IMR-90 (cell line): ENCODE measurements at regions not wholly inside any gene's neighbourhood (a gene's known extent, or its start where the extent isn't known, plus 50 kb on each side); places are given as distances from the start of the nearest gene placed in this dataset.

Experiments
- ATAC-seq: fragments of 200-7000 bp; cut with Tn5 transposase; 2 replicates; pipeline ENCODE4 v1.9.1; 2020; ENCODE audit warnings: low read depth, mild to moderate bottlenecking, moderate library complexity
- BruUV-seq: library from RNA; stranded (reverse); fragments of 400-500 nt; replicated peaks from 2 replicates; lab custom pipeline; 2021; lab: Mats Ljungman, UMichigan
- CTCF ChIA-PET: fragments of 300-600 bp; formaldehyde crosslinking; extraction: SDS; loops from one replicate; lab custom pipeline; 2021; ENCODE audit warnings: antibody characterized with exemption; lab: Yijun Ruan, JAX
- POLR2A ChIA-PET: fragments of 300-600 bp; sonication (Branson Sonifier 250); formaldehyde crosslinking; loops from one replicate; lab custom pipeline; 2022; ENCODE audit warnings: antibody characterized with exemption; ENCODE audit not compliant: unreplicated experiment; lab: Charles Lee
- DNase-seq: peaks from one replicate; pipeline ENCODE4 v3.0.0; 2013
- H2AFZ ChIP-seq: replicated peaks from 2 replicates; pipeline ENCODE3; 2013; ENCODE audit warnings: low read length, mild to moderate bottlenecking; ENCODE audit not compliant: poor library complexity
- H2AK5ac ChIP-seq: 2 replicates; pipeline ENCODE4 v1.6.1; 2013; ENCODE audit warnings: low read depth, low read length, inconsistent platforms
- H2AK9ac ChIP-seq: replicated peaks from 2 replicates; pipeline ENCODE3; 2013; ENCODE audit warnings: mild to moderate bottlenecking, low read depth, low read length, moderate library complexity; ENCODE audit not compliant: poor library complexity
- H2BK120ac ChIP-seq: 2 replicates; pipeline ENCODE4 v1.6.1; 2013; ENCODE audit warnings: low read depth, low read length, inconsistent platforms
- H2BK15ac ChIP-seq: 3 replicates; pipeline ENCODE4 v1.6.1; 2013; ENCODE audit warnings: low read depth, low read length, inconsistent platforms
- H2BK20ac ChIP-seq: 2 replicates; pipeline ENCODE4 v1.6.1; 2013; ENCODE audit warnings: low read depth, mild to moderate bottlenecking, inconsistent platforms, low read length, moderate library complexity
- H2BK5ac ChIP-seq: 2 replicates; pipeline ENCODE4 v1.6.1; 2013; ENCODE audit warnings: mild to moderate bottlenecking, low read depth, low read length, inconsistent platforms; ENCODE audit not compliant: poor library complexity, severe bottlenecking
- H3K14ac ChIP-seq: replicated peaks from 2 replicates; pipeline ENCODE4 v1.6.1; 2013; ENCODE audit warnings: low read depth, low read length, inconsistent platforms
- H3K18ac ChIP-seq: 2 replicates; pipeline ENCODE4 v1.6.1; 2013; ENCODE audit warnings: low read depth, low read length, control low read depth
- H3K23ac ChIP-seq: 2 replicates; pipeline ENCODE4 v1.6.1; 2013; ENCODE audit warnings: low read depth, low read length, inconsistent platforms
- H3K27ac ChIP-seq: 2 replicates; pipeline ENCODE4 v1.5.1; 2013; ENCODE audit warnings: mild to moderate bottlenecking, control low read depth, low read length; ENCODE audit not compliant: insufficient read depth
- H3K27me3 ChIP-seq: 2 replicates; pipeline ENCODE4 v1.6.1; 2013; ENCODE audit warnings: low read length; ENCODE audit not compliant: control insufficient read depth, insufficient read depth
- H3K36me3 ChIP-seq: 2 replicates; pipeline ENCODE4 v1.6.1; 2013; ENCODE audit warnings: low read length, mixed read lengths; ENCODE audit not compliant: control insufficient read depth, insufficient read depth
- H3K4ac ChIP-seq: 2 replicates; pipeline ENCODE4 v1.6.1; 2013; ENCODE audit warnings: low read depth, low read length, inconsistent platforms
- H3K4me1 ChIP-seq: 2 replicates; pipeline ENCODE4 v1.6.1; 2013; ENCODE audit warnings: low read length, mixed read lengths; ENCODE audit not compliant: control insufficient read depth, insufficient read depth
- H3K4me2 ChIP-seq: 2 replicates; pipeline ENCODE4 v1.6.1; 2013; ENCODE audit warnings: low read depth, mild to moderate bottlenecking, control low read depth, low read length, moderate library complexity
- H3K4me3 ChIP-seq: 2 replicates; pipeline ENCODE4 v1.5.1; 2013; ENCODE audit warnings: low read depth, mild to moderate bottlenecking, control low read depth, low read length, moderate library complexity; ENCODE audit not compliant: insufficient read depth
- H3K56ac ChIP-seq: 2 replicates; pipeline ENCODE4 v1.6.1; 2013; ENCODE audit warnings: low read length, inconsistent platforms; ENCODE audit not compliant: insufficient read depth; ENCODE audit errors: extremely low read depth
- H3K79me1 ChIP-seq, 2 experiments: 2 replicates each; pipeline ENCODE4 v1.6.1; 2013; ENCODE audit warnings: low read length in 2 of 2, inconsistent platforms in 1 of 2, low read depth in 1 of 2
- H3K9ac ChIP-seq: 2 replicates; pipeline ENCODE4 v1.6.1; 2013; ENCODE audit warnings: low read depth, low read length, control low read depth
- H3K9me1 ChIP-seq: 2 replicates; pipeline ENCODE4 v1.6.1; 2013; ENCODE audit warnings: low read length, inconsistent platforms; ENCODE audit not compliant: insufficient read depth
- H3K9me3 ChIP-seq: 2 replicates; pipeline ENCODE4 v1.6.1; 2013; ENCODE audit warnings: low read length; ENCODE audit not compliant: control insufficient read depth, insufficient read depth
- H4K20me1 ChIP-seq: 2 replicates; pipeline ENCODE4 v1.6.1; 2013; ENCODE audit warnings: low read length, inconsistent platforms; ENCODE audit not compliant: insufficient read depth
- H4K5ac ChIP-seq: 2 replicates; pipeline ENCODE4 v1.6.1; 2013; ENCODE audit warnings: mild to moderate bottlenecking, low read depth, low read length, control low read depth
- H4K8ac ChIP-seq, 2 experiments: 2 replicates each; pipeline ENCODE4 v1.6.1; 2013; ENCODE audit warnings: low read depth in 2 of 2, low read length in 2 of 2, control low read depth in 1 of 2, inconsistent platforms in 1 of 2
- H4K91ac ChIP-seq: 2 replicates; pipeline ENCODE4 v1.6.1; 2013; ENCODE audit warnings: low read depth, low read length, inconsistent platforms; ENCODE audit not compliant: insufficient read depth
- MAZ ChIP-seq: IDR thresholded peaks from 2 replicates; pipeline ENCODE4 v1.6.1; 2012; ENCODE audit warnings: low read depth, mild to moderate bottlenecking, low read length, improper control_type of control experiment, moderate library complexity, borderline replicate concordance
- RCOR1 ChIP-seq: IDR thresholded peaks from 2 replicates; pipeline ENCODE4 v1.6.1; 2012; ENCODE audit warnings: mild to moderate bottlenecking, low read length, improper control_type of control experiment; ENCODE audit not compliant: insufficient replicate concordance
- WGBS, 2 experiments: methylation state at CpG; one replicate each; pipeline versions ENCODE4 v1.1.5 to v1.1.7; 2013; ENCODE audit warnings: missing lambda C conversion rate in 2 of 2; ENCODE audit not compliant: insufficient read length in 1 of 2; ENCODE audit errors: extremely low coverage in 2 of 2; 5-methylcytosine and 5-hydroxymethylcytosine counted together
- dilution Hi-C: fragments of 300-500 bp; cut with HindIII; formaldehyde crosslinking; loops from one replicate; pipeline ENCODE4 v1.14.3; 2018; ENCODE audit warnings: low sequenced_read_pairs; ENCODE audit not compliant: unreplicated experiment
- in situ Hi-C: fragments of 300-500 bp; cut with MboI; formaldehyde crosslinking; loops from 3 replicates; pipeline ENCODE4 v1.14.3; 2019; ENCODE audit warnings: low sequenced_read_pairs, inconsistent platforms, mixed read lengths
- intact Hi-C: fragments of 100-400 bp; cut with micrococcal nuclease; formaldehyde crosslinking; loops from 2 replicates; pipeline ENCODE4 v1.10.0; 2022
- TF ChIP-seq, protein P1 (sequence below): conservative IDR thresholded peaks from 2 replicates; pipeline ENCODE4 v1.5.1; 2012; ENCODE audit warnings: mild to moderate bottlenecking, low read depth, low read length, improper control_type of control experiment

- Histone ChIP-seq H3K4me1 (no peaks in the 10 kb centered on the region), H3K27ac (no peak overlapping the region), H2AFZ (no peak overlapping the region), H2BK20ac (no peak overlapping the region), H2BK120ac (no peak overlapping the region), H3K14ac (no peak overlapping the region), H4K5ac (no peak overlapping the region), H4K8ac (no peak overlapping the region), H2BK15ac (no peak overlapping the region), H3K9me1 (no peaks in the 10 kb centered on the region), H3K79me1 (no peaks in the 10 kb centered on the region), H3K4me3 (no peak overlapping the region), H3K27me3 (no peaks in the 10 kb centered on the region), H3K18ac (no peak overlapping the region), H3K23ac (no peak overlapping the region), H4K20me1 (no peaks in the 10 kb centered on the region), H3K9ac (no peak overlapping the region), H2AK5ac (no peak overlapping the region), H3K56ac (no peak overlapping the region), H3K4ac (no peak overlapping the region), H3K36me3 (no peaks in the 10 kb centered on the region), H2AK9ac (no peak overlapping the region), H2BK5ac (no peak overlapping the region), H3K4me2 (no peak overlapping the region), H4K91ac (no peak overlapping the region), H3K9me3 (no peaks in the 10 kb centered on the region)
- BruUV-seq, result no TSS peak
- no CpG with 5 or more reads among the region's 5 CpGs for WGBS, 2 experiments
- ChIA-PET POLR2A (no interaction called here), CTCF (no interaction called here)
- intact Hi-C loops, result no loop called here
- ATAC-seq (no peak), DNase-seq (no peak)
- dilution Hi-C loops, result no loop called here
- in situ Hi-C loops, result no loop called here
- TF ChIP-seq RCOR1 (no peak), MAZ (no peak)
- TF ChIP-seq, protein P1, sequence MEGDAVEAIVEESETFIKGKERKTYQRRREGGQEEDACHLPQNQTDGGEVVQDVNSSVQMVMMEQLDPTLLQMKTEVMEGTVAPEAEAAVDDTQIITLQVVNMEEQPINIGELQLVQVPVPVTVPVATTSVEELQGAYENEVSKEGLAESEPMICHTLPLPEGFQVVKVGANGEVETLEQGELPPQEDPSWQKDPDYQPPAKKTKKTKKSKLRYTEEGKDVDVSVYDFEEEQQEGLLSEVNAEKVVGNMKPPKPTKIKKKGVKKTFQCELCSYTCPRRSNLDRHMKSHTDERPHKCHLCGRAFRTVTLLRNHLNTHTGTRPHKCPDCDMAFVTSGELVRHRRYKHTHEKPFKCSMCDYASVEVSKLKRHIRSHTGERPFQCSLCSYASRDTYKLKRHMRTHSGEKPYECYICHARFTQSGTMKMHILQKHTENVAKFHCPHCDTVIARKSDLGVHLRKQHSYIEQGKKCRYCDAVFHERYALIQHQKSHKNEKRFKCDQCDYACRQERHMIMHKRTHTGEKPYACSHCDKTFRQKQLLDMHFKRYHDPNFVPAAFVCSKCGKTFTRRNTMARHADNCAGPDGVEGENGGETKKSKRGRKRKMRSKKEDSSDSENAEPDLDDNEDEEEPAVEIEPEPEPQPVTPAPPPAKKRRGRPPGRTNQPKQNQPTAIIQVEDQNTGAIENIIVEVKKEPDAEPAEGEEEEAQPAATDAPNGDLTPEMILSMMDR, result no peak
Observed at GRCh38 chr10:117425974-117426566, 50.8 kb upstream of the PDZD8 start.
